Gastrocnemius medialis (tissue), 4 donors: ENCODE measurements at regions not wholly inside any gene's neighbourhood (a gene's known extent, or its start where the extent isn't known, plus 50 kb on each side); places are given as distances from the start of the nearest gene placed in this dataset.

ENCODE experiments used
- ATAC-seq, 2 donors: fragments of 150-250 bp; one replicate each; pipeline ENCODE4 v1.9.1; 2016
- DNase-seq, 2 donors: peaks; one replicate each; pipeline ENCODE4 v3.0.0-alpha.2; 2019
- H3K27ac ChIP-seq, 4 donors: fragments of 200-600 bp; sonication (generic); 1 replicate in 1 of 4; 2 replicates in 3 of 4; pipeline ENCODE4 v1.5.1; 2016 to 2018; ENCODE audit warnings: mild to moderate bottlenecking in 2 of 4, moderate library complexity in 1 of 4
- H3K27me3 ChIP-seq, 3 donors: fragments of 200-600 bp; sonication (generic) in 2 of 3; 1 replicate in 1 of 3; 2 replicates in 2 of 3; pipeline versions ENCODE4 v1.5.1 to v1.6.0; 2016 to 2019; ENCODE audit warnings: mild to moderate bottlenecking in 1 of 3, moderate library complexity in 1 of 3
- H3K36me3 ChIP-seq, 2 donors: fragments of 200-600 bp; sonication (generic) in 1 of 2; one replicate each; pipeline ENCODE4 v1.5.1; 2017 to 2018
- H3K4me1 ChIP-seq, 2 donors: fragments of 200-600 bp; sonication (generic) in 1 of 2; one replicate each; pipeline ENCODE4 v1.5.1; 2016 to 2017; ENCODE audit warnings: mild to moderate bottlenecking in 2 of 2
- H3K4me3 ChIP-seq, 4 donors: fragments of 200-600 bp; sonication (generic) in 3 of 4; 1 replicate in 1 of 4; 2 replicates in 3 of 4; pipeline ENCODE4 v1.5.1; 2016 to 2019; ENCODE audit warnings: mild to moderate bottlenecking in 2 of 4
- H3K9me3 ChIP-seq, 3 donors: fragments of 200-600 bp; sonication (generic) in 2 of 3; 1 replicate in 1 of 3; 2 replicates in 2 of 3; pipeline ENCODE4 v1.5.1; 2016 to 2019
- CTCF ChIP-seq, 5 experiments: fragments of 450-650 bp in 3 of 5; fragments of 200-600 bp in 2 of 5; sonication (generic) in 2 of 5; IDR thresholded peaks in 4 of 5; conservative IDR thresholded peaks in 1 of 5; 1 replicate in 4 of 5; 2 replicates in 1 of 5; pipeline ENCODE4 v1.5.1; 2016 to 2019; ENCODE audit warnings: antibody characterized with exemption in 5 of 5, mild to moderate bottlenecking in 3 of 5, moderate library complexity in 3 of 5
- POLR2A ChIP-seq, 2 donors: fragments of 450-650 bp; IDR thresholded peaks; one replicate each; pipeline ENCODE4 v1.6.1; 2017; ENCODE audit warnings: antibody characterized with exemption in 2 of 2, mild to moderate bottlenecking in 2 of 2, moderate library complexity in 2 of 2
- in situ Hi-C, 4 donors: fragments of 200-750 bp; cut with MboI; loops; one replicate each; pipeline versions ENCODE4 v1.15.0 to v1.8.0; 2017; ENCODE audit warnings: low sequenced_read_pairs in 4 of 4
- intact Hi-C: fragments of 100-400 bp; cut with DNase I; formaldehyde crosslinking; loops from one replicate; pipeline ENCODE4 v1.15.1; 2023; ENCODE audit warnings: low total_unique reads

- DNase-seq, result no peak
- in situ Hi-C loops, result no loop called here
Measured at GRCh38 chr1:99520121-99520520, 125.8 kb upstream of the PALMD start.

GRCh38 chr1:99525331-99525730 lies 120.6 kb upstream of the PALMD start:
- no peaks in the 10 kb centered on the region for H3K27me3 ChIP-seq
- TF ChIP-seq POLR2A (IDR thresholded peaks at IDR 0.05), result no peak
- no peak for TF ChIP-seq CTCF (IDR thresholded peaks at IDR 0.05 in 4 of 5, conservative IDR thresholded peaks at IDR 0.05 in 1 of 5)
- DNase-seq, result no peak
- no peak for ATAC-seq
- peaks cover 0 to 7% of the 10 kb centered on the region in 2 donors for H3K4me1 ChIP-seq
- no peak overlapping the region for H3K27ac ChIP-seq
- no peak overlapping the region for H3K4me3 ChIP-seq
- intact Hi-C loops, result loop anchor here (10.0 kb wide), 1 partner anchor 179 kb away; no protein-coding TSS in a partner anchor
- no peaks in the 10 kb centered on the region for H3K36me3 ChIP-seq
- in situ Hi-C loops, result no loop called here
- no peaks in the 10 kb centered on the region for H3K9me3 ChIP-seq

More at GRCh38 chr1:99520121-99520520, 125.8 kb upstream of the PALMD start:
- Histone ChIP-seq H3K36me3 (no peaks in the 10 kb centered on the region), H3K9me3 (no peaks in the 10 kb centered on the region), H3K27ac (no peak overlapping the region), H3K4me1 (peaks cover 0 to 2% of the 10 kb centered on the region in 2 donors), H3K27me3 (no peaks in the 10 kb centered on the region), H3K4me3 (no peak overlapping the region)
- no peak for ATAC-seq
- no peak for TF ChIP-seq POLR2A (IDR thresholded peaks at IDR 0.05)
- TF ChIP-seq CTCF (IDR thresholded peaks at IDR 0.05 in 4 of 5, conservative IDR thresholded peaks at IDR 0.05 in 1 of 5), result no peak
- intact Hi-C loops, result loop anchor here (10.0 kb wide), 1 partner anchor 185 kb away; no protein-coding TSS in a partner anchor

- Histone ChIP-seq H3K27me3 (no peaks in the 10 kb centered on the region), H3K27ac (no peak overlapping the region), H3K4me1 (peaks cover 0 to 7% of the 10 kb centered on the region in 2 donors), H3K36me3 (no peaks in the 10 kb centered on the region), H3K4me3 (no peak overlapping the region), H3K9me3 (no peaks in the 10 kb centered on the region)
- intact Hi-C loops, result loop anchor here (10.0 kb wide), 1 partner anchor 178 kb away; no protein-coding TSS in a partner anchor
- in situ Hi-C loops, result no loop called here
- no peak for ATAC-seq
- DNase-seq, result no peak
- no peak for TF ChIP-seq POLR2A (IDR thresholded peaks at IDR 0.05)
- peak in 1 of 5 experiments; percentile 12 for TF ChIP-seq CTCF (IDR thresholded peaks at IDR 0.05 in 4 of 5, conservative IDR thresholded peaks at IDR 0.05 in 1 of 5)
Measured at GRCh38 chr1:99527078-99527477, 118.8 kb upstream of the PALMD start.

GRCh38 chr1:99527545-99527944 lies 118.4 kb upstream of the PALMD start:
- Histone ChIP-seq H3K36me3 (no peaks in the 10 kb centered on the region), H3K27me3 (no peaks in the 10 kb centered on the region), H3K9me3 (no peaks in the 10 kb centered on the region), H3K4me1 (peaks cover 0 to 7% of the 10 kb centered on the region in 2 donors), H3K27ac (no peak overlapping the region), H3K4me3 (no peak overlapping the region)
- intact Hi-C loops, result loop anchor here (10.0 kb wide), 1 partner anchor 177 kb away; no protein-coding TSS in a partner anchor
- no peak for ATAC-seq
- TF ChIP-seq CTCF (IDR thresholded peaks at IDR 0.05 in 4 of 5, conservative IDR thresholded peaks at IDR 0.05 in 1 of 5) (no peak), POLR2A (IDR thresholded peaks at IDR 0.05) (no peak)
- in situ Hi-C loops, result no loop called here
- no peak for DNase-seq

GRCh38 chr1:99529002-99529401 lies 116.9 kb upstream of the PALMD start:
- in situ Hi-C loops, result no loop called here
- ATAC-seq (no peak), DNase-seq (no peak)
- TF ChIP-seq CTCF (IDR thresholded peaks at IDR 0.05 in 4 of 5, conservative IDR thresholded peaks at IDR 0.05 in 1 of 5) (no peak), POLR2A (IDR thresholded peaks at IDR 0.05) (no peak)
- intact Hi-C loops, result loop anchor here (10.0 kb wide), 1 partner anchor 176 kb away; no protein-coding TSS in a partner anchor
- Histone ChIP-seq H3K9me3 (no peaks in the 10 kb centered on the region), H3K4me1 (peaks cover 2 to 11% of the 10 kb centered on the region in 2 donors), H3K27ac (no peak overlapping the region), H3K4me3 (no peak overlapping the region), H3K36me3 (no peaks in the 10 kb centered on the region), H3K27me3 (no peaks in the 10 kb centered on the region)
